HG03139 (cell line): ENCODE measurements at regions not wholly inside any gene's neighbourhood (a gene's known extent, or its start where the extent isn't known, plus 50 kb on each side); places are given as distances from the start of the nearest gene placed in this dataset.
"Not testable (repeated sequence)": the region's sequence is repeated elsewhere in the genome, so short reads cannot be mapped to it uniquely, and the experiment has no call there.

Source experiments
- ATAC-seq: cut with Tn5 transposase; IDR thresholded peaks from one replicate; pipeline ENCODE4 v1.9.1; 2021; ENCODE audit not compliant: unreplicated experiment

- ATAC-seq: not testable (repeated sequence)
Measured at GRCh38 chr7:68410693-68411092, 1187.6 kb upstream of the AUTS2 start.

- no peak for ATAC-seq
Measured at GRCh38 chr7:68411742-68412141, 1186.5 kb upstream of the AUTS2 start.

- ATAC-seq: no peak
Measured at GRCh38 chr7:68414631-68415425, 1183.4 kb upstream of the AUTS2 start.

- no peak for ATAC-seq
Measured at GRCh38 chr7:68417002-68417401, 1181.3 kb upstream of the AUTS2 start.

- no peak for ATAC-seq
Measured at GRCh38 chr7:68417659-68418058, 1180.6 kb upstream of the AUTS2 start.

GRCh38 chr7:68420342-68421192 is 1177.7 kb upstream of the AUTS2 start:
- no peak for ATAC-seq

GRCh38 chr7:68421712-68422111 is 1176.6 kb upstream of the AUTS2 start:
- no peak for ATAC-seq

GRCh38 chr7:68422281-68422680 is 1176.0 kb upstream of the AUTS2 start:
- no peak for ATAC-seq

GRCh38 chr7:68423356-68423755 is 1174.9 kb upstream of the AUTS2 start:
- ATAC-seq: no peak

GRCh38 chr7:68424658-68425297 is 1173.5 kb upstream of the AUTS2 start:
- no peak for ATAC-seq

- no peak for ATAC-seq
Measured at GRCh38 chr7:68425377-68425776, 1172.9 kb upstream of the AUTS2 start.

GRCh38 chr7:68429411-68430117 is 1168.7 kb upstream of the AUTS2 start:
- ATAC-seq: no peak

GRCh38 chr7:68432585-68432984 is 1165.7 kb upstream of the AUTS2 start:
- ATAC-seq: no peak

GRCh38 chr7:68433462-68434070 is 1164.7 kb upstream of the AUTS2 start:
- no peak for ATAC-seq

GRCh38 chr7:68434857-68435256 is 1163.4 kb upstream of the AUTS2 start:
- no peak for ATAC-seq

GRCh38 chr7:68438016-68438415 is 1160.3 kb upstream of the AUTS2 start:
- no peak for ATAC-seq

GRCh38 chr7:68438811-68439210 is 1159.5 kb upstream of the AUTS2 start:
- ATAC-seq: no peak

- no peak for ATAC-seq
Measured at GRCh38 chr7:68439897-68440296, 1158.4 kb upstream of the AUTS2 start.

GRCh38 chr7:68440866-68441265 is 1157.4 kb upstream of the AUTS2 start:
- ATAC-seq: no peak

- no peak for ATAC-seq
Measured at GRCh38 chr7:68441645-68442044, 1156.6 kb upstream of the AUTS2 start.
